ENCODE measurements at regions not wholly inside any gene's neighbourhood (a gene's known extent, or its start where the extent isn't known, plus 50 kb on each side); places are given as distances from the start of the nearest gene placed in this dataset.

- TF ChIP-seq CTCF (IDR thresholded peaks at IDR 0.05; ENCODE audit: borderline replicate concordance, extremely low read depth, low read length, poor library complexity, severe bottlenecking) (no peak), EZH2 (IDR thresholded peaks at IDR 0.05; ENCODE audit: borderline replicate concordance, low read depth, low read length, severe bottlenecking) (no peak)
These were observed 171.6 kb downstream of the TMEM200A start for GRCh38 chr6:130537447-130537846.
